Suprapubic skin (tissue), 4 donors: ENCODE measurements at regions not wholly inside any gene's neighbourhood (a gene's known extent, or its start where the extent isn't known, plus 50 kb on each side); places are given as distances from the start of the nearest gene placed in this dataset.

Experiments used
- POLR2A ChIP-seq, 2 donors: fragments of 450-650 bp; IDR thresholded peaks; one replicate each; pipeline ENCODE4 v1.6.1; 2017; ENCODE audit warnings: antibody characterized with exemption in 2 of 2, mild to moderate bottlenecking in 2 of 2, moderate library complexity in 2 of 2
- POLR2AphosphoS5 ChIP-seq, 3 donors: sonication (generic); formaldehyde crosslinking; IDR thresholded peaks; one replicate each; pipeline ENCODE4 v1.6.1; 2017; ENCODE audit warnings: antibody characterized with exemption in 3 of 3
- TF ChIP-seq, protein P1 (sequence below), 2 donors: fragments of 200-600 bp in 1 of 2; fragments of 450-650 bp in 1 of 2; sonication (generic) in 1 of 2; IDR thresholded peaks; one replicate each; pipeline ENCODE4 v1.5.1; 2016 to 2019; ENCODE audit warnings: antibody characterized with exemption in 2 of 2, mild to moderate bottlenecking in 1 of 2, moderate library complexity in 1 of 2

DNA sequence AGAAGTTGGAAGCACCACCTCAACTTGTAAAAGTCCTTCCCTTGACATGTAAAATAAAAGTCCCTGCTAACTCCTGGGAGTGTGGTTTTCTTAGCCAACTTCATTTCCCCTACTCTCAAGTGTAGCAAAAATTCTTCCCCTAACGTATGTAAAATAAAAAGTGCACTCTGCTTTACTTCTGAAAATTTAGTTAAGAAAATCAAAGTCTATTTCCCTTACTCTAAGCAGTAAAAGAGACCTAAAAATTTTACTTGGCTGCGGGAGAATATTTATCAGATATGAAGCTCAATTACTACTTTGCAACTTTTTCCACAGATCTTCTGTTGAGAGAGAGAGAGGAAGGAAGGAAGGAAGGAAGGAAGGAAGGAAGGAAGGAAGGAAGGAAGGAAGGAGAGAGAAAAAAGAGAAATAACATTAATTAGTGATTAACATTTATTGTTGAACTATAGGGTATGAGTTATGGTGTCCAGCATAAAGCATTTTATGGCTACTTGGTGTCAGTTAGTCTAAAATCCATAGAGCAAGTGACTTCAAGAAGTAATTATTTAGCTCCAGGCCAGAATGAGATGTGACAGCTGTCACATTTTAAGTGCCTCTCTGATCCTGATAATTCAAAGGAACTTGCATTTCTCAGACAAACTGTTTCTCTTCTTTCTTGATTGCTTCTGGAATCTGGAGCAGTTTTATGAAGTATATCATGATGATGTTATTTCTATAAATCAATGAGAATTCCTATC lies 210.3 kb downstream of the TMX3 start:
- TF ChIP-seq, protein P1, sequence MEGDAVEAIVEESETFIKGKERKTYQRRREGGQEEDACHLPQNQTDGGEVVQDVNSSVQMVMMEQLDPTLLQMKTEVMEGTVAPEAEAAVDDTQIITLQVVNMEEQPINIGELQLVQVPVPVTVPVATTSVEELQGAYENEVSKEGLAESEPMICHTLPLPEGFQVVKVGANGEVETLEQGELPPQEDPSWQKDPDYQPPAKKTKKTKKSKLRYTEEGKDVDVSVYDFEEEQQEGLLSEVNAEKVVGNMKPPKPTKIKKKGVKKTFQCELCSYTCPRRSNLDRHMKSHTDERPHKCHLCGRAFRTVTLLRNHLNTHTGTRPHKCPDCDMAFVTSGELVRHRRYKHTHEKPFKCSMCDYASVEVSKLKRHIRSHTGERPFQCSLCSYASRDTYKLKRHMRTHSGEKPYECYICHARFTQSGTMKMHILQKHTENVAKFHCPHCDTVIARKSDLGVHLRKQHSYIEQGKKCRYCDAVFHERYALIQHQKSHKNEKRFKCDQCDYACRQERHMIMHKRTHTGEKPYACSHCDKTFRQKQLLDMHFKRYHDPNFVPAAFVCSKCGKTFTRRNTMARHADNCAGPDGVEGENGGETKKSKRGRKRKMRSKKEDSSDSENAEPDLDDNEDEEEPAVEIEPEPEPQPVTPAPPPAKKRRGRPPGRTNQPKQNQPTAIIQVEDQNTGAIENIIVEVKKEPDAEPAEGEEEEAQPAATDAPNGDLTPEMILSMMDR (IDR thresholded peaks at IDR 0.05): no peak
- TF ChIP-seq POLR2A (IDR thresholded peaks at IDR 0.05) (no peak), POLR2AphosphoS5 (IDR thresholded peaks at IDR 0.05) (no peak)
